Coronary artery (tissue), 2 donors: ENCODE measurements at regions not wholly inside any gene's neighbourhood (a gene's known extent, or its start where the extent isn't known, plus 50 kb on each side); places are given as distances from the start of the nearest gene placed in this dataset.

Source experiments
- DNase-seq: peaks from one replicate; pipeline ENCODE4 v3.0.0-alpha.2; 2017; ENCODE audit warnings: low spot score
- H3K27ac ChIP-seq, 2 donors: fragments of 200-600 bp; sonication (generic); one replicate each; pipeline ENCODE4 v1.5.1; 2016 to 2019
- H3K4me3 ChIP-seq: fragments of 200-600 bp; sonication (generic); 2 replicates; pipeline ENCODE4 v1.5.1; 2016; ENCODE audit warnings: mild to moderate bottlenecking, moderate library complexity
- CTCF ChIP-seq: fragments of 200-600 bp; sonication (generic); IDR thresholded peaks from one replicate; pipeline ENCODE4 v1.5.1; 2019; ENCODE audit warnings: antibody characterized with exemption

- H3K27ac ChIP-seq, result no peak overlapping the region
- H3K4me3 ChIP-seq, result no peak overlapping the region
- no peak for DNase-seq
- no peak for TF ChIP-seq CTCF
Observed at GRCh38 chr6:4668271-4669179, 107.7 kb upstream of the CDYL start.

- TF ChIP-seq CTCF, result no peak
- H3K4me3 ChIP-seq, result no peak overlapping the region
- DNase-seq, result no peak
- no peak overlapping the region for H3K27ac ChIP-seq
Observed at GRCh38 chr6:4667591-4667990, 108.6 kb upstream of the CDYL start.

GRCh38 chr6:4666886-4667513 lies 109.2 kb upstream of the CDYL start:
- Histone ChIP-seq H3K4me3 (no peak overlapping the region), H3K27ac (no peak overlapping the region)
- TF ChIP-seq CTCF, result no peak
- no peak for DNase-seq

- Histone ChIP-seq H3K4me3 (no peak overlapping the region), H3K27ac (no peak overlapping the region)
- TF ChIP-seq CTCF, result no peak
- no peak for DNase-seq
Observed at GRCh38 chr6:4665489-4666417, 110.5 kb upstream of the CDYL start.

- H3K4me3 ChIP-seq, result no peak overlapping the region
- no peak for TF ChIP-seq CTCF
- H3K27ac ChIP-seq, result no peak overlapping the region
- no peak for DNase-seq
Observed at GRCh38 chr6:4664911-4665310, 111.3 kb upstream of the CDYL start.

- Histone ChIP-seq H3K4me3 (no peak overlapping the region), H3K27ac (peak overlapping the region in 1 of 2 donors; percentile 59)
- no peak for TF ChIP-seq CTCF
- DNase-seq, result peak; percentile 80
Observed at GRCh38 chr6:4664117-4664626, 112.0 kb upstream of the CDYL start.
